Breast epithelium (tissue), 3 donors: ENCODE measurements at regions not wholly inside any gene's neighbourhood (a gene's known extent, or its start where the extent isn't known, plus 50 kb on each side); places are given as distances from the start of the nearest gene placed in this dataset.

Experiments used
- CTCF ChIP-seq, 3 donors: fragments of 450-650 bp; IDR thresholded peaks; one replicate each; pipeline ENCODE4 v1.5.1; 2016 to 2017; ENCODE audit warnings: antibody characterized with exemption in 3 of 3, mild to moderate bottlenecking in 3 of 3, moderate library complexity in 3 of 3
- POLR2A ChIP-seq: fragments of 450-650 bp; IDR thresholded peaks from one replicate; pipeline ENCODE4 v1.6.1; 2016; ENCODE audit warnings: antibody characterized with exemption, mild to moderate bottlenecking, moderate library complexity
- POLR2AphosphoS5 ChIP-seq, 3 donors: sonication (generic); formaldehyde crosslinking; IDR thresholded peaks; one replicate each; pipeline ENCODE4 v1.6.1; 2017; ENCODE audit warnings: antibody characterized with exemption in 3 of 3

DNA sequence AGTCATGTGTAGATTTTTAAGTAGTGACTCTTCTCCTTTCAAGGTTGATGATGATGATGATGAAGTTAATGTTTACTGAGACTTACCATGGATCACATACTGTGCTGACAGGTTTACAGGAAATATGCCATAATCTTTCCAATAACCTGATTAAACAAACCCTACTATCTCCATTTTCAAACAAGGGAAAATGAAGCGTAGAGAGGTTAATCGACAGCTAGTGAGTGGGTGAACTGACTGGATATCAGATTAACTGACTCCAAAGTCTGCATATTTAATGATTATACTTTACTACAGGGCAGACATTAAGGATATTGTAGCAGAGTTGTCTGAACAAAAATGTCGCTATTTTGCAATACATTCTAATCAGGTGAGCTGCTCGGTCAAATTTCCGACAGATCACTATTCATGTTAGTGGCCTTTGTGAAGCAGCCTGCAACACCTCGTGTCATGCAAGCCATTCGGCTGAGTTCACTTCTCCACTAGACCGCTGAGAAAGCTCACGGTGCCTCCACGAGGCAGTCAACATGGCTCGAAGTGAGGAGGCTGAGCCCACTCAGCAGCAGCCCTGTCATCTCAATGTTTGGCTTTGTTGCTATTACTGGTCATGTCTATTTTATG lies 264.2 kb downstream of the NFKBIZ start:
- no peak for TF ChIP-seq CTCF (IDR thresholded peaks at IDR 0.05)
- TF ChIP-seq POLR2A = no peak
- TF ChIP-seq POLR2AphosphoS5 (IDR thresholded peaks at IDR 0.05) = no peak
